ENCODE measurements at regions not wholly inside any gene's neighbourhood (a gene's known extent, or its start where the extent isn't known, plus 50 kb on each side); places are given as distances from the start of the nearest gene placed in this dataset.

- Histone ChIP-seq H3K27me3 (ENCODE audit: insufficient read depth in 3 of 3, low read length in 2 of 3) (no peaks in the 10 kb centered on the region), H3K4me1 (no peaks in the 10 kb centered on the region), H3K27ac (no peak overlapping the region), H3K36me3 (ENCODE audit: insufficient read depth in 1 of 2, low read depth in 1 of 2) (no peaks in the 10 kb centered on the region), H3K9me3 (no peaks in the 10 kb centered on the region), H3K4me3 (no peak overlapping the region)
- intact Hi-C loops (cut with DNase I), result no loop called here
- no peak for ATAC-seq
- 93 to 96% (median 96%) methylated on average over 1 of the region's 1 CpG for WGBS, 3 donors
- TF ChIP-seq CTCF (IDR thresholded peaks at IDR 0.05), result no peak
- DNase-seq, result no peak
Observed at GRCh38 chr5:82674671-82675070, 396.5 kb upstream of the RPS23 start.

GRCh38 chr5:82673057-82673809 is 395.1 kb upstream of the RPS23 start:
- no peaks in the 10 kb centered on the region for H3K27me3 ChIP-seq (ENCODE audit: insufficient read depth in 3 of 3, low read length in 2 of 3)
- TF ChIP-seq CTCF (IDR thresholded peaks at IDR 0.05), result no peak
- H3K4me3 ChIP-seq, result no peak overlapping the region
- 38 to 47% (median 39%) methylated on average over 6 of the region's 6 CpGs for WGBS, 3 donors
- intact Hi-C loops (cut with DNase I), result no loop called here
- no peaks in the 10 kb centered on the region for H3K9me3 ChIP-seq
- DNase-seq, result no peak
- no peaks in the 10 kb centered on the region for H3K4me1 ChIP-seq
- H3K27ac ChIP-seq, result no peak overlapping the region
- ATAC-seq, result no peak
- no peaks in the 10 kb centered on the region for H3K36me3 ChIP-seq (ENCODE audit: insufficient read depth in 1 of 2, low read depth in 1 of 2)

GRCh38 chr5:82670692-82671091 is 392.5 kb upstream of the RPS23 start:
- intact Hi-C loops (cut with DNase I), result no loop called here
- no peak overlapping the region for H3K4me3 ChIP-seq
- TF ChIP-seq CTCF (IDR thresholded peaks at IDR 0.05), result no peak
- H3K9me3 ChIP-seq, result no peaks in the 10 kb centered on the region
- H3K27ac ChIP-seq, result no peak overlapping the region
- no peak for DNase-seq
- no peak for ATAC-seq
- WGBS, 3 donors, result 52 to 73% (median 53%) methylated on average over 3 of the region's 3 CpGs
- no peaks in the 10 kb centered on the region for H3K4me1 ChIP-seq
- no peaks in the 10 kb centered on the region for H3K36me3 ChIP-seq (ENCODE audit: insufficient read depth in 1 of 2, low read depth in 1 of 2)
- no peaks in the 10 kb centered on the region for H3K27me3 ChIP-seq (ENCODE audit: insufficient read depth in 3 of 3, low read length in 2 of 3)

GRCh38 chr5:82669720-82670119 is 391.6 kb upstream of the RPS23 start:
- Histone ChIP-seq H3K4me3 (no peak overlapping the region), H3K9me3 (no peaks in the 10 kb centered on the region), H3K36me3 (ENCODE audit: insufficient read depth in 1 of 2, low read depth in 1 of 2) (no peaks in the 10 kb centered on the region), H3K4me1 (no peaks in the 10 kb centered on the region), H3K27me3 (ENCODE audit: insufficient read depth in 3 of 3, low read length in 2 of 3) (no peaks in the 10 kb centered on the region), H3K27ac (no peak overlapping the region)
- intact Hi-C loops (cut with DNase I), result no loop called here
- WGBS, 3 donors, result 69 to 83% (median 77%) methylated on average over 1 of the region's 1 CpG
- ATAC-seq (no peak), DNase-seq (no peak)
- no peak for TF ChIP-seq CTCF (IDR thresholded peaks at IDR 0.05)

- H3K27me3 ChIP-seq (ENCODE audit: insufficient read depth in 3 of 3, low read length in 2 of 3), result no peaks in the 10 kb centered on the region
- ATAC-seq (no peak), DNase-seq (no peak)
- TF ChIP-seq CTCF (IDR thresholded peaks at IDR 0.05), result no peak
- no peak overlapping the region for H3K4me3 ChIP-seq
- 96 to 100% (median 97%) methylated on average over 2 of the region's 2 CpGs for WGBS, 3 donors
- no peak overlapping the region for H3K27ac ChIP-seq
- no peaks in the 10 kb centered on the region for H3K9me3 ChIP-seq
- H3K4me1 ChIP-seq, result no peaks in the 10 kb centered on the region
- H3K36me3 ChIP-seq (ENCODE audit: insufficient read depth in 1 of 2, low read depth in 1 of 2), result no peaks in the 10 kb centered on the region
- intact Hi-C loops (cut with DNase I), result no loop called here
Observed at GRCh38 chr5:82666312-82666711, 388.2 kb upstream of the RPS23 start.

Measured in psoas muscle (tissue), 7 donors.